ENCODE measurements at regions not wholly inside any gene's neighbourhood (a gene's known extent, or its start where the extent isn't known, plus 50 kb on each side); places are given as distances from the start of the nearest gene placed in this dataset.
"Not testable (repeated sequence)": the region's sequence is repeated elsewhere in the genome, so short reads cannot be mapped to it uniquely, and the experiment has no call there.

GRCh38 chr10:84938117-84938905 lies 609.9 kb downstream of the CCSER2 start:
- DNase-seq (ENCODE audit: low read depth) = no peak

GRCh38 chr10:84943541-84943940 lies 615.2 kb downstream of the CCSER2 start:
- no peak for DNase-seq (ENCODE audit: low read depth)

- no peak for DNase-seq (ENCODE audit: low read depth)
These were observed 615.8 kb downstream of the CCSER2 start for GRCh38 chr10:84944187-84944586.

GRCh38 chr10:84945791-84946190 lies 617.4 kb downstream of the CCSER2 start:
- DNase-seq (ENCODE audit: low read depth) = no peak

- no peak for DNase-seq (ENCODE audit: low read depth)
These were observed 618.5 kb downstream of the CCSER2 start for GRCh38 chr10:84946904-84947303.

- no peak for DNase-seq (ENCODE audit: low read depth)
These were observed 620.3 kb downstream of the CCSER2 start for GRCh38 chr10:84948644-84949043.

- no peak for DNase-seq (ENCODE audit: low read depth)
These were observed 623.2 kb downstream of the CCSER2 start for GRCh38 chr10:84951616-84952015.

GRCh38 chr10:84957427-84957826 lies 629.0 kb downstream of the CCSER2 start:
- DNase-seq (ENCODE audit: low read depth) = no peak

- no peak for DNase-seq (ENCODE audit: low read depth)
These were observed 637.1 kb downstream of the CCSER2 start for GRCh38 chr10:84965468-84965867.

- DNase-seq (ENCODE audit: low read depth) = no peak
These were observed 638.5 kb downstream of the CCSER2 start for GRCh38 chr10:84966708-84967441.

- not testable (repeated sequence) for DNase-seq (ENCODE audit: low read depth)
These were observed 640.9 kb downstream of the CCSER2 start for GRCh38 chr10:84969297-84969696.

- no peak for DNase-seq (ENCODE audit: low read depth)
These were observed 658.6 kb downstream of the CCSER2 start for GRCh38 chr10:84987039-84987438.

GRCh38 chr10:84988011-84988410 lies 659.6 kb downstream of the CCSER2 start:
- no peak for DNase-seq (ENCODE audit: low read depth)

- DNase-seq (ENCODE audit: low read depth) = no peak
These were observed 662.3 kb downstream of the CCSER2 start for GRCh38 chr10:84990713-84991112.

GRCh38 chr10:84991301-84991700 lies 662.9 kb downstream of the CCSER2 start:
- DNase-seq (ENCODE audit: low read depth) = no peak

GRCh38 chr10:84993251-84994035 lies 665.1 kb downstream of the CCSER2 start:
- no peak for DNase-seq (ENCODE audit: low read depth)

GRCh38 chr10:84994722-84995121 lies 666.3 kb downstream of the CCSER2 start:
- DNase-seq (ENCODE audit: low read depth) = no peak

- DNase-seq (ENCODE audit: low read depth) = no peak
These were observed 668.2 kb downstream of the CCSER2 start for GRCh38 chr10:84996580-84996979.

GRCh38 chr10:84997870-84998269 lies 669.5 kb downstream of the CCSER2 start:
- DNase-seq (ENCODE audit: low read depth) = no peak

- DNase-seq (ENCODE audit: low read depth) = no peak
These were observed 671.5 kb downstream of the CCSER2 start for GRCh38 chr10:84999929-85000328.

GRCh38 chr10:85003083-85003482 lies 674.7 kb downstream of the CCSER2 start:
- no peak for DNase-seq (ENCODE audit: low read depth)

GRCh38 chr10:85008488-85009184 lies 680.2 kb downstream of the CCSER2 start:
- no peak for DNase-seq (ENCODE audit: low read depth)
